ENCODE measurements at regions not wholly inside any gene's neighbourhood (a gene's known extent, or its start where the extent isn't known, plus 50 kb on each side); places are given as distances from the start of the nearest gene placed in this dataset.
"Not testable (repeated sequence)": the region's sequence is repeated elsewhere in the genome, so short reads cannot be mapped to it uniquely, and the experiment has no call there.

DNA sequence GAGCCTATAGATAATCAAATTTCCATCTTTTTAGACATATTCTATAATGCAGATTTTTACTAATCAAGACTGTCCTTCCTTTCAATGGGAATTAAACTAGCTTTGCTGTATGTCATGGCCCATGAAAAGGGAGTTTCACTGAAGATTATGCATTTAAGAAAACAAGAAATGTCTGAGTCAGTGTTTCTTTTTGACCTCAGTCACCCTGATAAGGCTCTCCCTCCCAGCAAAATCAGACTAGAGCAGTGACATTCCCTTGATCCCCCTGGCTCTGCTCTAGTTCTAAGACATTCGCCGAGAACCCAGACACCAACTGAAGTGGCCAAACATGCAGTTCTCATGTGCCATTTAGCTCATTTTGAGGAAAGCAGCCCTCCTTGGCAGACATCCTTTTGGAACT lies 442.0 kb downstream of the ACTL7B start:
- no peak for DNase-seq (ENCODE audit: low read depth, low spot score)

DNA sequence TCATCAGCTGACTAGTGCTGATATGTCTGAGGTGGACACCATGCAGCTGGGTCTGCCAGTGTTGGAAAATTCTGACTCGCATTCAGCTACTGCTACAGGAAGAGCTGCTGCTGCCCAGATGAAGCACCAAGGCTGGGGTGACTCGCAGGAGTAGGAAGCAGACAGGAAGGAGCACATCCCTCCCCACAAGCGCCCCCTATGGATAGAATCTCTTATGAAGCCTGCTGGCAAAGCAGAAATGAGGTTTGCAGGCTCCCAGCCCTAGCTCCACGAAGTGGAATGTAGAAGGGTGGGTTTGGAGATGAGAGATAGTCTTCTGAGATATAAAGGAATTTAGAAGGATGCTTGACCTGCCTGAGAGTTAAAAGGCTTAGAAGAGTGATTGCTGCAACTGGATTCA lies 443.0 kb downstream of the ACTL7B start:
- DNase-seq (ENCODE audit: low read depth, low spot score) = peak; percentile 76

DNA sequence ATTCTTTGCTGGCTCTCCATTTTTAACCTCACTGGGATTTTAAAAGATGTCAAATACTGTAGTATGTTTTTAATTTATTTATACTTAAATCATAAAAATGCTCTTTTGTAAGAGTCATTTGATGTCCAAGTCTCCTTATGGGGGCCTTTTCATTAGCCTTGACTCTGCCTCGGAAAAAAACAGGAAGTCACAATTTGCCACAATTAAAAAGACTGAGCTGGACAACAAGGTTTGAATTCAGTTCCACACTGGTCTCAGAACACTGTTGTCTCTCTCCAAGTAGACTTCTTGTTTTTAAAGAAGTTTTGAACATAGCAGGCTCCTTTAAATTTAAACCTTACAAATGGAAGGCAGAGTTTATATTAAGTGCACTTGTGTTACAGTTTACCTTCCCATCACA lies 444.2 kb downstream of the ACTL7B start:
- DNase-seq (ENCODE audit: low read depth, low spot score) = no peak

DNA sequence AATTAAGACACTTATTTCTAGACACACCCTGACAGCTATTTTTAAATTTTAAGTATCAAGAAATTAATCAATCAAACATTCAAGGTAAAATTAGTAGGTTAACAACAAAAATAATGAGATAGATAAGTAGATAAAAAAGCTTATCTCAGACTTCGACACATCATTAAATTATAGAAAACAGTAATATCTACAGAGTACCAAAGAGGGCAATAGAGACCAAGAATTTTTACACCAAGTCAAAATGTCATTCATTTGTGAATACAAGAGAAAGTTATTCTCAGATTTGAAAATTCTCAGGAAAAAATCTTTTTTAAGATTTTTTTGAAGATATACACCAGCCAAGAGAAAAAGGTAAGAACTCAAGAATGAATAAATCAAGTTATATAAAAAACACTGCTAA lies 445.6 kb downstream of the ACTL7B start:
- DNase-seq (ENCODE audit: low read depth, low spot score) = no peak

DNA sequence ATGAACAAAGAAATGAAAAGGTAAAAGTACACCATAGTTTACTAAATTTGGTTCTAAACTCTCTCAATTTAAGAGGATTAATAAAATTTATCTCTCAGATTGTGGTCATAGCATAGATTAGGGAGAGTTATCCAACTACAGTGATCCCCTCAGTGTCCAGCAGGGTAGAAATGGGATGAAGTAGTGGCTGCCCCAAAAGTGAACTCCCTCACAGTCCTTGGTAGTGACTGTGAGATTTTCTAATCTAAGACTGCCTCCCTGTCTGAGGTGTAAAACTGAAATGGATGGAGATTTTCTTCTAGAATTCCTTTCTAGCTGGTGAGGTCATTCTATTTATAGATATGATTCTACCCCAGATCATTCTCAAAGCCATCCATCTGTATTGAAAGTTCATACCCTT lies 455.5 kb downstream of the ACTL7B start:
- DNase-seq (ENCODE audit: low read depth, low spot score) = no peak

DNA sequence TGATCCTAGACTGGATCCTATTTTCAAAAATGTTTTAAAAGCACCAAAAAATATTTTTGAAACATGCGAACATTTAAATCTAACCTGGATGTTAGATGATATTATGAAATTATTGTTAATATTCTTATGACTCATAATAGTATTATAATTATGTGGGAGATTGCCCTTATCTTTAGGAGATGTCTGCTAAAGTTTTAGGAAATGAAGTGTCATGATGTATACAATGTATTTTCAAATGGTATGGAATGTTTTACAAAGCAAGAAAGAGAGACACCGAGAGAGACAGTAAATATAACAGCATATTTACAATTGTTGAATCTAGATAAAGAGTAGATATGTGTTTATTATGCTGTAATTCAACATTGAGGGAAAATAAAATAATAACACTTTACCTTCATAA lies 455.9 kb downstream of the ACTL7B start:
- no peak for DNase-seq (ENCODE audit: low read depth, low spot score)

DNA sequence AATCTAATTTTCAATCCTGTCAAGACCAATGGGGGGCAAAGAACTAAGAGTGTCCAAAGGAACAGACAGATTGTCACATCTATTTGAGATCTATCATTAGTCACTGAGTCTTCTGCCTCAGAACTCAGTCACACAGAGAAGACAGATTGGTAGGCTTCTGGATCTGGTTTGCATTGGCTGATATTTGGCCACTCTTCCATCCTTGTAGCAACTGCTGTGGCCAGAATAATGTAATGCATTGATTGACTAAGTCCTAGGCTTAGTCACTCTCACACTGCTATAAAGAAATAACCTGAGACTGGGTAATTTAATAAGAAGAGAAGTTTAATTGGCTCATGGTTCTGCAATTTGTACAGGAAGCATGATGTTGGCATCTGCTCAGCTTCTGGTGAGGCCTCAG lies 458.5 kb downstream of the ACTL7B start:
- no peak for DNase-seq (ENCODE audit: low read depth, low spot score)

DNA sequence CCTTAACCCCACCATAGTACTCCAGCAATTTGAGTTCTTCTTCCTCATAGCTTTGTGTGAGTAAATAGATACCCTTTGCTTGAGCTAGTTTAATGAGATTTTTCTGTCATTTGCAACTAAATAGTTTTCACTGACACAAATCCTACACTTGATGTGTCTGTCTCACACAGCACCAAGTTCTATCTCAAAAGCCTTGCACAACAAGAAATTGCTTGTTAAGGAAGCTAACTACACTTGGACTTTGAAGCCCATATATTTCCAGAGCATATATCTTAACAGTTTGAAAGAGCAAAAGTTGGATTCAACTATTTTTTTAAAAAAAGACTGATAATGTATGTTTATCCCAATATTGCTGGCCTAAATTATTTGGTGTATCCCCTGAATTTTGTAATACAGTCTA lies 459.2 kb downstream of the ACTL7B start:
- no peak for DNase-seq (ENCODE audit: low read depth, low spot score)

DNA sequence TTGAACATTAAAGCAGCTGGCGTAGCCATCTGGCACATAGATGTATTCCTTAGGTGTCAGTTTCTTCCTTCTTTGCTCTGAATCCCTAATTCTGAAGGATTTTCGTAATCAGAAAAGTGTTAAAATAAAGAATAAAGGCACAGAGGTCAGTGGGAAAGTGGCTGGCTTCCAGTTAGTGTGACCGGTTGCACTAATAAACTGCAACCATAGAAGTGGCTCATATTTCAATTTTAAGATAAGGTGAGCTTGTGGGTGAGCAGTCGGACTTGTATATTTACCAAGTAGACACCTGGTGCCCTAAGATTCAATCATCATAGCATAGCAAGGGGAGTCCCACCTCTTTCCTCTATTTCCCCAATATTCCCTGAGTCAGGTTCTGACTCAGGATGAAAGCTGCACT lies 459.6 kb downstream of the ACTL7B start:
- no peak for DNase-seq (ENCODE audit: low read depth, low spot score)

DNA sequence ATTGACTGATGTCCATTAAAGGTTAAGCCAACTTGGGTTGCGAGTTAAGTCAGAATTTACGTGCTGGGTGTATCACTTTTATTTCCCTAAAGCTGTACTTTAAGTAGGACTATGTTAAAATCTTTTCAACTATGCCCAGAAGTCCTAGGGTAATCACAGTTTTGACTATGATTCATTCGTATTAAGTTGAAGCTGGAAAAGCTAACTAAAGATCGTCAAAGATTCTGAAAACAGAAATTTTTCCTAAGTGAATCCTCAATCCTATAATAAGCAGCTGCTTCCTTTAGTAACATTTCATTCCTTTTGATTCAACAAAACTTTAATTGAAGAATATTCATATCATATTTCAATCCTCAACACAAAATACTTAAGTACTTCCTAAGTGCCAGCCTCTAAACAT lies 460.4 kb downstream of the ACTL7B start:
- no peak for DNase-seq (ENCODE audit: low read depth, low spot score)

DNA sequence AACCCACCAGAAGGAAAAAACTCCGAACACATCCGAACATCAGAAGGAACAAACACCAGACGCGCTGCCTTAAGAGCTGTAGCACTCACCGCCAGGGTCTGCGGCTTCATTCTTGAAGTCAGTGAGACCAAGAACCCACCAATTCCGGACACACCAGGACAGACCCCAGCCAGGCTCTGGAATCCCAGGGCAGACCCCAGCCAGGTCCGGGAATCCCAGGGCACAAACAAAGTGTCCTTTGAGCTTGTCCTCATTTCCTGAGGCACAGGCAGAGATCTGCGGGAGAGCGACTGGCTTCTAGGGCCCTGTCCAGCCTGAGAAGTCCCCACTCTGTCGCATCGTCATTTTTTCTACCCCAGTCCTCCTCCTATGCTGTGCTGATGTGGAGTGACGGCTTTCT lies 461.1 kb downstream of the ACTL7B start:
- DNase-seq (ENCODE audit: low read depth, low spot score) = no peak

DNA sequence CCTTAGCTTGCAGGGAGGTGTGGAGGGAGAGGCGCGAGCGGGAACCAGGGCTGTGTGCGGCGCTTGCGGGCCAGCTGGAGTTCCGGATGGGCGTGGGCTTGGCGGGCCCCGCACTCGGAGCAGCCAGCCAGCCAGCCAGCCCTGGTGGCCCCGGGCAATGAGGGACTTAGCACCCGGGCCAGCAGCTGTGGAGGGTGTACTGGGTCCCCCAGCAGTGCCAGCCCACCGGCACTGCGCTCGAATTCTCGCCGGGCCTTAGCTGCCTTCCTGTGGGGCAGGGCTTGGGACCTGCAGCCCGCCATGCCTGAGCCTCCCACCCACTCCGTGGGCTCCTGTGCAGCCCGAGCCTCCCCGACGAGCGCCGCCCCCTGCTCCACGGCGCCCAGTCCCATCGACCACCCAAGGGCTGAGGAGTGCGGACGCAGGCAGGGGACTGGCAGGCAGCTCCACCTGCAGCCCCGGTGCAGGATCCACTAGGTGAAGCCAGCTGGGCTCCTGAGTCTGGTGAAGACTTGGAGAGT lies 462.2 kb downstream of the ACTL7B start:
- DNase-seq (ENCODE audit: low read depth, low spot score) = not testable (repeated sequence)

DNA sequence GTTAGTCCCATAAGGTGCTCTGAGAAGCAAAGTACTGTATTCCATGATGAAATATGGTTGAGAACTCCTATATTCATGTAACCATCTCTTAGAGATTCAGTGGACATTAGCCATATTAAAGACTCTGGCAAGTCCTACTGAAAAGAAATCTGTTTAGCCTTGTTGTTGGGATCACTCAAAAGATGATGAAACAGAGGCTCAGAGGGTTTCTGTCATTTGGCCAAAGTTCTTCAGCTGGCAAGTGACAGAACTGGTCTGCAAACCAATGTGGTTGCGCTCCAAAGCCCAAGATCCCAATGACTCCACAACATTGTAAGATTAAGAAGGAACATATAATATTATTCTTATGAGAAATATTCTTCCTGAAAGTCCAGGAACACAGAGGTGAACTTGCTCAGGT lies 462.9 kb downstream of the ACTL7B start:
- no peak for DNase-seq (ENCODE audit: low read depth, low spot score)

DNA sequence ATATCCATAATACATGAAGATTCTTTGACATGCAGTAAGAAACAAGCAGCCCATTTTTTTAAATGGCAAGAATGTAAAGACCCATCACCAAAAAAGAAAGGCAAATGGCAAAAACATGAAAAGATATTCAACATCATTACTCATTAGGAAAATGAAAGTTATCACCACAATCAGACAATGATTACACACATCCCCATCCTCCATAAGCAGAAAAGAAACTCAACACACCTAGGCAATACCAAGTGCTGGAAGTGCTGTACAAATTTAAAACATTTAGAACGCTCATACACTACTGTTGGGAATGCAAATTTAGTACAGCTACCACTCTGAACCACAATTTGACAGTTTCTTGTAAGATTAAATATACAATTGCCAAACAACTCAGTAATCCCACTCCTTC lies 466.7 kb downstream of the ACTL7B start:
- DNase-seq (ENCODE audit: low read depth, low spot score) = no peak

DNA sequence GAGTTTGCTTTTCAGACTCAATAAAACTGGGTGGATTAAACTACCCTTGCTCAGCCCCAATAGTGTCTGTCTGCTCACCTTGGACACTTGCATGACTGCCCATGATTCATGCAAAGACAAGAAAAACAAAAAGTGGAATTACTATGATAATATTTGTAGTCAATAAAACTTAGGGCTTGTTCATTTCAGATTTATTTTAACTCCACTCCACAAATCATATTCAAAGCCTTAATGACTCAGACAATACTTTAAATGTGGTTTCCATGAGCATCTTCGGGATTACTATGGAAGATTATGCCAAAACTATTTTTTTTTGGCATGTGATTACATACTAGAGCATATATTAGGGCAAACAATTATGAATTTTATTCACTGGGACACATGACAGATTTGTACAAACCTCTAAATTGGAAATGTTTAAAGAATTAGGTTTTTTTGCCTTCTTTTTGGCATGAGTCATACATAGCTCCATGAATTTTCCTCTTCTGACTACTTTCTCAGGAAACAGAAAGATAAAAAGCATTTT lies 468.9 kb downstream of the ACTL7B start:
- DNase-seq (ENCODE audit: low read depth, low spot score) = no peak

DNA sequence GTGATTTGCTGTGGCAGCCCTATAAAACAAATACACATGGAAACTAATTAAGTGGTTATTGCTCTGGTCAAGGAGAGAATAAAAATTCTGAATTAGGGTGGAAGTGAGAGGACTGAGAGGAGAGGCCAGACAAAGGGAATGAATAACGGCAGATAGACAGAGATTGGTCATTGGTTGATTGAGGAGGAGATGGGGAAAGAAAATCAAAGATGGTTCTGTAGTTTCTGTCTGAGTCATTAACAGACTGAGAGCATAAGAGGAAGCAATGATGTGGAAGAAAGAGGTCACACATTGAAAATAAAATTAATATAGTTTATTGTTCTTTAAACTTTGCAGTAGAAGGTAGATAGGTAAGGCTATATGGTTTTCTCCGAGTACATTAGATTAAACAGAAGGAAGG lies 469.8 kb downstream of the ACTL7B start:
- no peak for DNase-seq (ENCODE audit: low read depth, low spot score)

DNA sequence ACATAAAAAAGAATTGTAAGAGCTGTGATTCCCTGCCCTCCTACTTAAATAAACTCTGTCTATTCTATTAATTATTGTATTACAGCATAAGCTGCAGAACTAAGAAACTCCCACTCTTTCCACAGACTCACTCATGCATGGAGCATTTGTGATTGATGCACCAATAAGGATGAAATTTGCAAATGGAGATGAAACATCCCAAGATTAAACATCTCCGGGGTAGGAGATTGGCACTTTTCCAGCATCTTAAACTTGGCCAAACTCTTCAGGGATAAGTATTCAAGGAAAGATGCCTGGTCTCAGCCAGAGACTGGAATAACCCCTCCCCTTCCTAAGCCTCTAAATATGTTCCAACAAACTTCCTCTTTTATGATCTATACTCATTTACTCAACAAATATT lies 472.0 kb downstream of the ACTL7B start:
- DNase-seq (ENCODE audit: low read depth, low spot score) = no peak

DNA sequence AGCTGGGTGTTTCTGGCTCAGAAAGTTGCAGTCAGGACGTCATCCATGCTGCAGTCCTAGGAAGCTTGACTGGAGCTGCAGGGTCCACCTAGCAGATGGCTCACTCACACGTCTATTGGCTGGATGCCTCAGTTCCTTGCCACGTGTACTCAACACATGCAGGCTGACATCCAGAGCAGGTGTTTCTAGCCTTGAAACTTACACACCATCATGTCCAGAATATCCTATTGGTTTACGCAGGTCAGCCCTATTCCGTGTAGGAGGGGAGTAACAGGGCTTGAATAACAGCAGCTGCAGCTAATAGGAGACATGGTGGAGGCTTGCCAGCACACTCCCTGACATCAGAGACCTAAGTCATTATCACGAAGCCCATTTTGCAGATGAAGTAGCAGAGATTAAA lies 473.5 kb downstream of the ACTL7B start:
- no peak for DNase-seq (ENCODE audit: low read depth, low spot score)

DNA sequence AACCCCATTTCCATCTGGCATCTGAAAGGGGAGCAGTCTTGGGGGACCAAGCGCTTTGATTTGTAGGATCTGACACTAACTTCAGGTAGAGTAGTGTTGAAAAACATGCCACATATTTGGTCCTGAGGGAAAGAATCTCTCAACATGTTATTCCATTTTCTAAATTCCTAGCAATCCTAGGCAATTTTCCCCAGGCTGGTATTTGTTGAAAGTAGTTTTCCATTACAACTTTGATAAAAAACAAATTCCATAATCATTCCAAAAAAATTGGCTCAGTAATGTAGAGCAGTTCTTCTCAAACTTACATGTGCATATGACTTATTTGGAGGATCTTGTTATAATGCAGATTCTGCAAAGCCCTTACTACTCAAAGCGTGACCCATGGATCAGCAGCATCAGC lies 477.9 kb downstream of the ACTL7B start:
- DNase-seq (ENCODE audit: low read depth, low spot score) = no peak

DNA sequence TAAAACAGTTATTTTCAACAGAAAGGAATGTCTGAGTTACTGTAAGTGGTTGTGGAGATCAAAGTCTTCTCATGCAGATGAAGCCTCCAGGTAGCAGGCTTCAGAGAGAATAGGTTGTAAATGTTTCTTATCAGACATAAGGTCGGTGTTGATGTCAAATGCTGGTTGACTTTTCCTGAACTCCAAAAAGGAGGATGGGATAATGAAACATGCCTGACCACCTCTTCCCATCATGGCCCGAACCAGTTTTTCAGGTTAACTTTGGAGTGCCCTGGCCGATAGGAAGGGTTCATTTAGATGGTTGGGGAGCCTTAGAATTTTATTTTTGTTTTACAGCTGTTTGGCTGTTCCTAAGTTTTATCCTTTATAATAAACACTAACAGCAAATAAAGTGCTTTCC lies 478.4 kb downstream of the ACTL7B start:
- peak; percentile 34 for DNase-seq (ENCODE audit: low read depth, low spot score)

DNA sequence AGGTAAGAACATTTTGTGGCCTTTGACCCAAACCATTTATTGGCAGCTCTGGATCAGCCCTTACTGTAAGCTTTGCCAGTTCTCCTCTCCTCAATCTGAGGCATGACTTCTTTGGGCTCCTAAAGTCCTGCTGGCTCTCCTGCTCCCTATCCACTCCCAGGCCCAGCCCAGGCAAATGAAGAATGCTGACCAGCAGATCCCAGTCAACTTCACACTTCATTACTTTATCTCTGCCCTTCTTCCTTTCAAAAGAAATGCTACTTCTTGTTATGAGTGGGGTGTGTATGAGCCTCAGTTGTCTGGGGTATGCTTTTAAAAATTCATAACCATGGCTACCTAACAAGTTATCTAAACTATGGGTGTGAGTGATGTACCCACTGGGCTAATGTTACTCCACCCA lies 479.6 kb downstream of the ACTL7B start:
- DNase-seq (ENCODE audit: low read depth, low spot score) = no peak

DNA sequence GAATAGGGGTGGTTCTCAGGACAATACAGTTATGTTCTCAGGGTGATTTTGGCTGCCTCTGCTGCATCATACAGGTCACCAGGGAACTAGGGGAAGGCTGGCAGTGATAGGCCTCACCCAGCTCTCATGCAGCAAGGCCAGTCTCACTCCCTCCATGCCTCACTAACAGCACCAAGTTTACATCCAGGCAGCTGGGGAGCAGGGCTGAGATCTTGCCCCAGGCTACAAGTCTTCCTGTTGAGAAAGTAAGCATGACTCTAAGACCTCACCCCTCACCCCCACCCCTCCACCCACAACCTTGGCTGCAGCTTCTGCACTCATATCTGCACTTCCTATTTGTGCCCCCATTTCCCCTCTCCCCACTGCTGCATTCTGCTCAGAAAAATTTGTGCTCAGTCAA lies 481.2 kb downstream of the ACTL7B start:
- peak; percentile 26 for DNase-seq (ENCODE audit: low read depth, low spot score)

DNA sequence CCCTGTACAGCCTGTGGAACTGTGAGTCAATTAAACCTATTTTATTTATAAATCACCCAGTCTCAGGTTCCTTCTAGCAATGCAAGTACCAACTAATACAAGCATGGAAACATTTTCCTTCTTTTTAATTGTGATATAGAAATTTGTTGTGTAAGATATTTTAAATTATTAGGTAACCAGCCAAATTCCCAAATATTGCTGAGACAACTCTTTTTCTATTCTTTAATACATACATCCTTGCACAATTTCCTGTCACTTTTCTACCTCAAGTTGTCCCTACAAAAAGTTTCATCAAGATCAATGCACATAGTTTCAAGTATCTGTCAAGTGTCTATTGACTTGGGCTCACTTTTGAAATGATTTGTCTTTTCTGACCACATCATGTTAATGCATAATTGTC lies 488.6 kb downstream of the ACTL7B start:
- DNase-seq (ENCODE audit: low read depth, low spot score) = no peak

DNA sequence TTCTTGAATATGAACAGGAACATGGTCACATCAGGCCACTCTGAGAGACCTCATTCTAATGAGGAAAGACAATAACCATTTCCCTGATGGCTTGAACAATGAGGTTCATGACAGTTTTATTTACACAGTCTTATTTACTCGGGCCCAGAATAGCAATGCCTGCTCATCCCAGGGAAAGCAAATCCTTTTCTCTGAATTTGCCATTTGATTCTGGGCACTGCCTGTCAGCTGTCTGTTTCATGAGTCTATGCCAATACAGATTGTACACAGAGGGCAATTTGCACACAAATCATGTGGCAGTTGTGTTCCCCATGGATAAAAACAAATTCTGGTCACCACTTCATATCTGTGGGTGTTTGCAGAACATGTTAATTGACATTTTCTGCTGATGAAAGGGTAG lies 492.5 kb downstream of the ACTL7B start:
- DNase-seq (ENCODE audit: low read depth, low spot score) = no peak
